GM21390 (cell line): ENCODE measurements at regions not wholly inside any gene's neighbourhood (a gene's known extent, or its start where the extent isn't known, plus 50 kb on each side); places are given as distances from the start of the nearest gene placed in this dataset.
A peak's percentile ranks its signal among the peaks of the same experiment; 100 is the strongest.
"Not testable (repeated sequence)": the region's sequence is repeated elsewhere in the genome, so short reads cannot be mapped to it uniquely, and the experiment has no call there.

ENCODE experiments used
- ATAC-seq: cut with Tn5 transposase; IDR thresholded peaks from one replicate; pipeline ENCODE4 v1.9.1; 2021; ENCODE audit not compliant: unreplicated experiment

DNA sequence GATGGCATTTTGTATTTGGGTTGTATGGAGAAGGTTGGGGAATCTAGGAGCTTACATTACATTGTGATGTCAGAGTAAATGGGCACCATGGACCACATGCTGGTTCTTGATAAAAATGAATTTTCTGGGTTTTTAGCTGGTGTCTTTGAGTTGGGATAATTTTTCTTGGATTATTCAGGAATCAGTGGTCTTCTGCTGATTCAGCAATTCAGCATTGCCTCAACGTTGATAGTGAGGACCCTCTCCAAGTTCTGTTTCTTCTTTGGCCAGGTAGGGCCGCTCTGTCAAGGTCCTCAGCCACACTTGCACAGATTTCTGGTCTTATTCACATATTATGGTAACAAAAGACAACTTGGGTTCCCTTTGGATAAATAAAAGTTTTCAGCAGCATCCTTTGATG, 312.0 kb upstream of the TPK1 start:
- no peak for ATAC-seq

DNA sequence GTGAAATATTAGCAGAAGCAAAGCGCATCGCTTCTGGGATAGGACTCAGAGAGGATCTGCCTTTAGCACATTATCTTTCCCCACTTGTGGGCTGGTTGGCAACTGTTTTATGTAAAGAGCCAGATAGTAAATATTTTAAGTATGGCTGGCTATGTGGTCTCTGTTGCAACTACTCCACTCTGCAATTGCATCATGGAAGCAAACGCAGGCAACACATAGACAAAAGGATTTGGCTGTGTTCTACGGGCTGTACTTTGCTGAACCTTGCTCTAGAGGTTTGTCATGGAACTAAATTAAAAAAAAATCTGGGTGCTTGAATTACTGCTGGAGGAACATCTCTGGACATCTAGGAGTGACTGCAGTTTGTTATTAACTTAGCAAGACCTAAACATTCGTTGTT, 307.8 kb upstream of the TPK1 start:
- ATAC-seq = no peak

DNA sequence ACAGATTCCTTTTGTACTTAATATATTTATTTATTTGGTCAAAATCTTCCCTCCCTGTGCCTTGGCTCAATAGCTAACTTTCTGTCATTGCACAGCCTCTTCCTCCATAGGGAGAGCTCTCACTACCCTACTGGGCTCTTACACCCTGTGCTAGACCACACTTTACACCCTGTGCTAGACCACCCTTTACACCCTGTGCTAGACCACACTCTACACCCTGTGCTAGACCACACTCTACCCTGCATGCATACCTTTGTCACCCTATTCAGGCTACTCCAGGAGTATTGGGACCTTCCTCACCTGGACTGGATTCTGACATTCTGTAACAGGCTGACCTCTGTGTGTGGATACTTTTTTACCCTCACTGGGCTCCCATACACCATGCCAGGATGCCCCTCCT, 298.5 kb upstream of the TPK1 start:
- ATAC-seq = no peak

- ATAC-seq = no peak
These were observed 287.6 kb upstream of the TPK1 start for GRCh38 chr7:145123502-145123901.

DNA sequence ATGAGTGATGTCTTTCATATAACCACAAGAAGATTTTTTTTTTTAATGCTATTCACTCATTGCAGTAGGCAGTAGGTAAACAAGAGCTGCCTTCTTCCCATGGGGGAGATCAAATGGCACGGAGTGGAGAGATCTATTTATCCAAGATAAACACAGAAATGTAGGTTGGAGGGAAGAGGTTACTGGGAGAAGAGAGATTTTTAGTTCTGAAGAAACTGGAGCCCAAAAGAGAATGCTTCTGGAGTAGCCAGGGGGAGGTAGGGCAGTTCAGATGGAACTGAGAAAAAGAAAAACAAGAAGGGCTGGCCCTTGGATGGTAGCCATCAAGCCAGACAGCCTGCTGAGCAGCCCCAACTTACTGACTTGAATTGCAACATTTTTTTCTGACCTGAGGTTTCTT, 270.1 kb upstream of the TPK1 start:
- no peak for ATAC-seq

DNA sequence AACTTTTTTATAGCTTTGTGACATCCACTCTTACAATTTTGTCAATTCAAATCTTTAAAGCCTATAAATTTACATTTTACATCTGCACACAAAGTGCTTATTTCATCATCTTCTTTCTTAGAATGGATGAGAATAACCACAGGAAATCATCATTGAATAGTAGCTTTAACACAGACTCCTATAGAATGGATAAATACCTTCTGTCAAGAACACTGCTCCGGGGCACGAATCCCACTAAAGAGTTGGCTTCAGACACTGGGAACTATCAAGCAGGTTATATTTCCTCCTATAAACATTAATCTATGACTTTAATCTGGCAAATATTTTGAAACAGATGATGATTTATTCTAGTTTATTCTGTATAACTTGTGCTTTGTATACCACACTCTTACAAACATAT, 269.7 kb upstream of the TPK1 start:
- ATAC-seq = no peak

DNA sequence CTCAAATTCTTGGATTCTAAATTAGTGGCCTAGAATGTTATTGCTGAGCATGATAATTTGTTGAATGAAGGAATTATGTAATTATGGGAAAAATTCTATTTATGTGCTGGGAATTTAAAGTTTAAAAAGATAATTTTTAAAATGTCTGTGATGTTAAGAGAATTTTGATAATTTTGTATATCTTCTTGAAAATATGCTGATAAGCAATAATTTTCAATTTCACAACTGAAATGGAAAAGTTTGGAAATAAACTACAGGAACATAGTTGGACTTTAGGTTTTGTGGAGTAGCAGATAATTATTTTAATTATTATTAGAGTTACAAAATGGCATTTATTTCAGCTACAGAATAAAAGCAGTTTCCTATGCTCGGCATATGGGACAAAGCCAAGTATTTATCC, 268.5 kb upstream of the TPK1 start:
- no peak for ATAC-seq

DNA sequence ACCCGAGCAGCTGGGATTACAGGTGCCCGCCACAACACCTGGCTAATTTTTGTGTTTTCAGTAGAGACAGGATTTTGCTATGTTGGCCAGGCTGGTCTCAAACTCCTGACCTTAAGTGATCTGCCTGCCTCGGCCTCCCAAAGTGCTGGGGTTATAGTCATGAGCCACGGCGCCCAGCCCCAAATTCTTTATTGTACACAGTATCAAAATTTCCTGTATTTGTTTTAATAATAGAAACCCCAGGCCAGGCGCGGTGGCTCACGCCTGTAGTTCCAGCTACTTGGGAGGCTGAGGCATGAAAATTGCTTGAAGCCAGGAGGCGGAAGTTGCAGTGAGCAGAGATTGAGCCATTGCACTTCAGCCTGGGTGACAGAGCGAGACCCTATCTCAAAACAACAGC, 266.3 kb upstream of the TPK1 start:
- not testable (repeated sequence) for ATAC-seq

DNA sequence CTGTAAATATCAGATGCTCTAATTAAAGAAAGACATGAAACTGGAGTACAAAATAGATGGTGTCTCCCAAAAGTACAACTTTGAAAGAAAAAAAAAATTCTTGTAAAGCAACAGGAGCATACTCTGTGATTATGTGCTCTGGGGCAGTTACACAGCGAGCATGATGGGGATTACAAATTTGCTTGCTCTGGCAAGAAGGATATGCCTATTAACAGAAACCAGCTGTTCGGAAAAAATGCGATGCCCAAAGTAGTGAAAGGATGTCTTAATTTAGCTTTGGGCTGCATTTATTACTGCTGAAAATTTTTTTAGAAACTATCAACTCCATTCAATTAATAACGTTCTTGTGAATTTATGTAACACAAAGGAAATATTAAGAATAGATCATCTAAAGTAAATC, 256.9 kb upstream of the TPK1 start:
- no peak for ATAC-seq

- ATAC-seq = no peak
These were observed 252.4 kb upstream of the TPK1 start for GRCh38 chr7:145088111-145088745.

GRCh38 chr7:145082366-145083161, 246.7 kb upstream of the TPK1 start:
- peak; percentile 56 for ATAC-seq

DNA sequence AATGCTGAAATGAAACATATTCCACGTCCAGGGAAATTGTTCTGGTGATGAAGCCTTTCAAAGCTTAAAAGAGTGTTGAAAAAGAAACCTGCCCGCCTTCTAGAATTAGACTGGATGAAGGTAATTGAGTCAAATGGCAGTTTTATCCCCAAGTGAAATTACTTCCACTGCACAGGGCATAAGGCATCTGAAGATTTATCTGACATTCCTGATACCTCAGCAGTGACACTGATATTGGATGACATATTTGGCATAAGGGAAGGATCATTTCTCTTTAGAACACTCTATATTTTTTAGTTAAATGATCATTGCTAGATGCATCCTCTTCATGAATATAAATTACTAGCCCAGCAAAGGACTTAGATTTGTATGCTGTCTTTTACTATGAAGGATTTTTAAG, 229.6 kb upstream of the TPK1 start:
- no peak for ATAC-seq

DNA sequence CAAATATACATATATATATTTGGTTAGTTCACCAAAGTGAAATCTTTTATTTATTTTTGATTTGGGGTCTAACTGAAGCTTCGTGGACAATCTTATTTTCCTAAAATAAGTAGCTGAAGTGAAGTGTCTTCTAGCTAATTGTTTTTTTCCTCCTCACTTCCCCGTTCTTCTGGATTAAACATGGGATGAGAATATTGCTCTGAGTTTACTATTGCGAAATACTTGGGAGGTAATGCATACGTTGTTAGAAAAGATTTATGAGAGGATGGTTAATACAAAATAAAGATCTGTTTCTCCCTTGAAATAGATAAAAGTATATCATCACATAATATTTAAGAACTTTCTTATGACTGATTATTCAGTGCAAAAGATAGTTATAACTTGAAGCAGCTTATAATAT, 228.3 kb upstream of the TPK1 start:
- no peak for ATAC-seq

DNA sequence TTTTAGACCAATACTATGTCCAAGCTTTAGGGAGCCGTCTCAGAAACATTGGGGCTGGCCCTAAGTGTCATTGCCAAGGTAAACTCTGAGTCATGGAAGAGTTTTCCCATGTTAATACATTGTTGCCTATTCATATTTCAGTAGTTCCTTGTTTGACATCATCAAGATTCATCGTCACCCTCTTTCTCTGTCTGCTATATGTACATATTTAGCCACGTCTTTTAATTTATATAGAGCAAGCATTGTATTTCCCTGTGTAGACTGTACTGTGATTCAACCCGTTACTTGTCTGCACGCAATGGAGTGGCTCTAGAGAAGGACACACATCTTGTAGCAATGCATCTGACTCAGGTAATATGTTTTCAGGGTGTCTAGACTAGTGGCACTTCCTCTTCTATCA, 217.9 kb upstream of the TPK1 start:
- no peak for ATAC-seq

- ATAC-seq = no peak
These were observed 214.6 kb upstream of the TPK1 start for GRCh38 chr7:145050415-145050814.

DNA sequence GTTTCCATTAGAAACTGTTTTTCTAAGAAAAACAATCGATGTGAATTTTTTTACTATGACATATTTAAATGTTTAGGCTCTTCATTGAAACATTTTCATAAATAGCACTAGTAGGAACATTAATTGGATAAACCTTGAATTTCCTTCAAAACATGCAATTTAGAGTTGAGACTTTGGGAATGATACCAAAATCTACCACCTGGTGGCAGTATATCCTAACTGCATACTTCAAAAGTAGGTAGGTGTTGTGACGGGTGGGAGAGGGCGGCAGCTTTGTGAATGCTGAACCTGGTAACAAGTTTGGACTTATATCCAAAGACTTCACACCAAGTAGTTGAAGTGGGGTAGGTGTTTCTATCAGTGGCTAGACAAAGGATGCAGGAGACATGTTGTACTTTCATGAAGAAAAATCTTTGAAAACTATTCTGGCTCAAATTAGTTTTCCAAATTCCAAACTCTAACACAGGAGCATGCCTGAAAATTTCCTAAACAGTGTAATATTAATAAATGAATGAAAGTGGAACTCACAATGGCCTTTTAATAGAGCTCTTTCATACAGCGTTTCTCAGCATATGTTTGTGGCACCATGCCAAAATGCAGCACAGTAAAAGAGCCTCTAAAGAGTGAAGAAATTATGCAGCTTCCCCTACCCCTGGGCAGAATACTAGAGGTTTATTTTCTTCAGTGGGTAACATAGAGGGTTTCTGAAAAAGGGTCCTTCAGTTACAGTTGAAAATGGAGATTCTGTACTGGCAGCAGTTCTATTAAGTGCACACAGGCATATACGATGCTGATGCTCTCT, 201.0 kb upstream of the TPK1 start:
- peak; percentile 97 for ATAC-seq

DNA sequence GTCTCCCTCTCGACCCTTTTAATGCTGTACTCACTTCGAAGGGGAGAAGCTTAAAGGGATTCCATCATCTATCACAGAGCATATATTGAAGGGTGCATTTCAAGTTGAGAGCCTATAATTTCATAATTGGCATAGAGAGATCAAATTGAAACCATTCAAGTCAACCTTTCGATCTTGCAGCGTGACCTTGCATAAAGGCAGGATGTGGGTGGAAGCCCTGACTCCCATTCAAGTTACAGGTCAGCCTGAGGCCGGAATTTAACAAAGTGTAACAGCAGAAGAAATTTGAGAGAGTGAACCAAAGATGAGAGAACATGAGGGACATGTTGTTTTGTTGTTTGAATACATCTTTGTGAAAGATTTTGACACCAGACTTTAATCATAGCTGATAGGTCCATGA, 195.3 kb upstream of the TPK1 start:
- no peak for ATAC-seq

DNA sequence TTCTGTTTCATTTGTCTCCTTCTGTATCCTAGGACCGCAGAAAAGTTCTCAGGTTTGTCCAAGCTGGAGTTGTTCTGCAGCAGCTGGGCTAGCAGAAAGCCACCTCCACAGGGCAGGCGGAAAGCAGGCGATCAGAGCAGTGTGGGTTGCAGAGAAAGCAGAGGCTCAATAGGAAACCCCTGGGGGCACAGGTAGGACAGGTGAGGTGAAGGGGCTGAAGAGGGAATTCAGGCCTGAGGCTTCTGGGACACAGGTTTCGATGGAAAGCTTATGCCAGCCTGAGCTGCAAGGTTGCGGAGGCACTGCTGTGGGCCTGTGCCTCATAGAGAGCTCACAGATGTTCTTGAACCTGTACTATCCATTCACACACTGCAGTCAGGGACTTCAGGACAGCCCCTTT, 194.9 kb upstream of the TPK1 start:
- ATAC-seq = no peak

- no peak for ATAC-seq
These were observed 184.6 kb upstream of the TPK1 start for GRCh38 chr7:145020454-145020853.

GRCh38 chr7:145016068-145016467, 180.2 kb upstream of the TPK1 start:
- no peak for ATAC-seq

GRCh38 chr7:145009876-145010275, 174.0 kb upstream of the TPK1 start:
- ATAC-seq = no peak

DNA sequence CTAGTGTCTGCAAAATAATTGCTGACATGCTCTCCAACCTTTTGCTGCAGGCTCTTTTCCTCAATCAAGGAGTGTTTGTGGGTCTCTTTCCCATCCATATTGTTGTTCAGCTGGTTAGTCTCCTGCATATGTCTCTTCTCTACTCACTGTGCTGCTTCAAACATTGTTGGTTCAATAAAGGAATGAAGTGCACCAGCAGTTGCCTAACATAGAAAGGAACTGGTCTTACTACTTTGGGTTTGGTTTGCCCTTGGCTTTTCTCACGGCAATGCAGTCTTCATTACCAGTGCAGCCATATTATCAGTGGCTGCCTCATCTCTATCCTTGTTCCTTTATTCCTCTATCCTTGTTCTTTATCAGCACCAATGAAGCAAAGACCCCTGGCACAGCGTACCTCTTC, 169.7 kb upstream of the TPK1 start:
- ATAC-seq = no peak
